ENCODE measurements at regions not wholly inside any gene's neighbourhood (a gene's known extent, or its start where the extent isn't known, plus 50 kb on each side); places are given as distances from the start of the nearest gene placed in this dataset.
A peak's percentile ranks its signal among the peaks of the same experiment; 100 is the strongest.

GRCh38 chr14:98112194-98112780 lies 1159.7 kb downstream of the BCL11B start:
- intact Hi-C loops (cut with micrococcal nuclease; ENCODE audit: unreplicated experiment), result no loop called here
- CTCF ChIA-PET (ENCODE audit: low intra/inter-chr PET ratio, low total read pairs), result no interaction called here

More at GRCh38 chr14:98112194-98112780, 1159.7 kb downstream of the BCL11B start:
- Histone ChIP-seq H2AFZ (ENCODE audit: low read length) (no peak overlapping the region), H3K4me3 (replicated peaks in 1 of 3; ENCODE audit: insufficient read depth in 1 of 3, low read depth in 2 of 3, low read length in 3 of 3) (no peak overlapping the region), H3K4me2 (ENCODE audit: low read depth, low read length) (no peak overlapping the region), H3K79me2 (ENCODE audit: insufficient read depth, low read length) (no peaks in the 10 kb centered on the region), H3K9ac (ENCODE audit: insufficient read depth, low read depth, low read length) (no peak overlapping the region), H3K4me1 (ENCODE audit: insufficient read depth, low read length) (no peaks in the 10 kb centered on the region), H3K27me3 (ENCODE audit: control insufficient read depth in 1 of 2, insufficient read depth in 2 of 2, low read length in 2 of 2) (no peaks in the 10 kb centered on the region), H3K9me3 (ENCODE audit: low read length) (peaks cover 91% of the 10 kb centered on the region), H4K20me1 (ENCODE audit: insufficient read depth, low read length) (no peaks in the 10 kb centered on the region), H3K27ac (ENCODE audit: extremely low read length, insufficient read depth, low read length) (no peak overlapping the region), H3K36me3 (replicated peaks in 1 of 2; ENCODE audit: control insufficient read depth in 1 of 2, insufficient read depth in 2 of 2, low read length in 2 of 2) (no peaks in the 10 kb centered on the region)
- POLR2A ChIA-PET, result no interaction called here
- under 1% methylated on average over 5 of the region's 5 CpGs for WGBS (ENCODE audit: low lambda C conversion rate)
- ATAC-seq (no peak), DNase-seq (ENCODE audit: low spot score) (no peak), FAIRE-seq (no peak)
- in situ Hi-C loops (cut with HindIII; ENCODE audit: extremely low pct_ligation_motif_present, low pct_unique_long_range_greater_than_20kb), result no loop called here
- BruUV-seq (replicated peaks), result no TSS peak
- TF ChIP-seq ZNF33A (CRISPR knock-in tag; IDR thresholded peaks at IDR 0.05; ENCODE audit: borderline replicate concordance) (no peak), MNT (IDR thresholded peaks at IDR 0.05) (peak; percentile 27; the same call in 1 of the 2 replicates), NBN (conservative IDR thresholded peaks at IDR 0.05) (no peak), KMT2A (CRISPR knock-in tag; IDR thresholded peaks at IDR 0.05) (no peak), ZNF678 (CRISPR knock-in tag; IDR thresholded peaks at IDR 0.05) (no peak), MEIS2 (CRISPR knock-in tag; IDR thresholded peaks at IDR 0.05) (no peak), ZNF773 (CRISPR knock-in tag; IDR thresholded peaks at IDR 0.05; ENCODE audit: borderline replicate concordance) (no peak), CENPX (CRISPR knock-in tag; IDR thresholded peaks at IDR 0.05) (no peak), KLF16 (CRISPR knock-in tag; IDR thresholded peaks at IDR 0.05) (no peak)

All from HepG2 (cell line).